ENCODE measurements at regions not wholly inside any gene's neighbourhood (a gene's known extent, or its start where the extent isn't known, plus 50 kb on each side); places are given as distances from the start of the nearest gene placed in this dataset.

DNA sequence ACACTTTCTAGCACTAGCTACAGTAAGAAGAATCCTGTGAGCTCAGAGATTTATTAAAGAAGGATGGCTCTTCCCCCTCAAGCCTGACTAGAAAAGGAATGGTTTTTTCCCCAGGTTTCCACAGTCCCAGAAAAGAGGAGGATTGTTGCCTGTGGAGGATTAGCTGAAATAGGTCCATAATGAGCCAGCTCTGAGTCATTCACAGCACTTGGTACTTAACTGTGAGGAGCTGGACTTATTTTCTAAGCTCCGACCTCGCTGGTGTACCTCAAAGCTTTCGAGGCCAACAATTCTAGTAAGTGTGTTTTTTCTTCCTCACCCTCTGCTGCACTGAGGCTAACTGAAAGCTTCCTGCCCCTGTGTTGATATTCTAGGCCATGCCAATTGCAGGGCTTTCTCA lies 222.5 kb upstream of the IL12B start:
- H2AK5ac ChIP-seq (ENCODE audit: low read length), result no peak overlapping the region
- H2BK120ac ChIP-seq (ENCODE audit: low read depth, low read length), result no peak overlapping the region
- no peak overlapping the region for H3K18ac ChIP-seq (ENCODE audit: low read length)
- H3K27me3 ChIP-seq (ENCODE audit: insufficient read depth, low read length, poor library complexity), result no peaks in the 10 kb centered on the region
- no peak overlapping the region for H3K27ac ChIP-seq (ENCODE audit: low read depth, low read length)
- no peak overlapping the region for H4K5ac ChIP-seq (ENCODE audit: low read length)
- H2BK5ac ChIP-seq (ENCODE audit: low read length), result no peak overlapping the region
- no peak overlapping the region for H3K4me2 ChIP-seq (ENCODE audit: low read length)
- no peak overlapping the region for H3K9ac ChIP-seq (ENCODE audit: low read length)
- DNase-seq, result no peak
- H2BK15ac ChIP-seq (replicated peaks; ENCODE audit: low read depth), result no peak overlapping the region
- no peak overlapping the region for H3K56ac ChIP-seq (ENCODE audit: low read length)
- no peaks in the 10 kb centered on the region for H3K79me1 ChIP-seq (ENCODE audit: low read length)
- H3K4me1 ChIP-seq (ENCODE audit: control insufficient read depth, low read depth, low read length), result no peaks in the 10 kb centered on the region
- WGBS (ENCODE audit: extremely low coverage, insufficient coverage, low lambda C conversion rate), result no CpG with 5 or more reads among the region's 3 CpGs
- no peak overlapping the region for H4K8ac ChIP-seq (ENCODE audit: low read depth, low read length)
- no peak overlapping the region for H3K4me3 ChIP-seq (ENCODE audit: low read length)
- H3K36me3 ChIP-seq (ENCODE audit: control insufficient read depth, insufficient read depth, low read length), result no peaks in the 10 kb centered on the region
- H3K4ac ChIP-seq (ENCODE audit: low read depth, low read length), result no peak overlapping the region
- no peak overlapping the region for H3K23ac ChIP-seq (ENCODE audit: low read length)
- H3K79me2 ChIP-seq (ENCODE audit: control insufficient read depth, insufficient read depth, low read length), result no peaks in the 10 kb centered on the region

DNA sequence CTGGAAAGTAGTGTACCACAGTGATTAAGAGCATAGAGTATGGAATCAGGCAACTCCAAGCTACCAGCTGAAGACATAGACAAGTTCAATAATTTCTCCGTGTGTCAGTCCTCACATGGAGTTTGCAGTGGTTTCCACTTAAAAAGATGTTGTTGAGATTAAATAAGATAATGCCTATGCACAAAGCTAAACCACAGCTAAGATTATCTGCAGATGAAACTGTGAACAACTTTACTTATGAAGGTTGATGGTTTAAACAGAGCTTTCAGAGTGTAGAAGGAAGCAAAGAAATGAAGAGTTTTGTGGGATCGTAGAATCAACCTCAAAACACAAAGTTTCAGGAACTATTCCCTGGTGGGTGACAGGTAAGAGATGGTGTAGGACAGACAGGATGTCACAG lies 223.5 kb upstream of the IL12B start:
- Histone ChIP-seq H3K36me3 (ENCODE audit: control insufficient read depth, insufficient read depth, low read length) (no peaks in the 10 kb centered on the region), H3K4ac (ENCODE audit: low read depth, low read length) (no peak overlapping the region), H2BK120ac (ENCODE audit: low read depth, low read length) (no peak overlapping the region), H2BK15ac (replicated peaks; ENCODE audit: low read depth) (no peak overlapping the region), H2AK5ac (ENCODE audit: low read length) (no peak overlapping the region), H3K4me1 (ENCODE audit: control insufficient read depth, low read depth, low read length) (no peaks in the 10 kb centered on the region), H3K4me3 (ENCODE audit: low read length) (no peak overlapping the region), H3K9ac (ENCODE audit: low read length) (no peak overlapping the region), H3K56ac (ENCODE audit: low read length) (no peak overlapping the region), H3K27ac (ENCODE audit: low read depth, low read length) (no peak overlapping the region), H3K4me2 (ENCODE audit: low read length) (no peak overlapping the region), H3K79me1 (ENCODE audit: low read length) (no peaks in the 10 kb centered on the region), H3K18ac (ENCODE audit: low read length) (no peak overlapping the region), H3K79me2 (ENCODE audit: control insufficient read depth, insufficient read depth, low read length) (no peaks in the 10 kb centered on the region), H2BK5ac (ENCODE audit: low read length) (no peak overlapping the region), H4K8ac (ENCODE audit: low read depth, low read length) (no peak overlapping the region), H3K27me3 (ENCODE audit: insufficient read depth, low read length, poor library complexity) (no peaks in the 10 kb centered on the region), H3K23ac (ENCODE audit: low read length) (no peak overlapping the region), H4K5ac (ENCODE audit: low read length) (no peak overlapping the region)
- no CpG with 5 or more reads among the region's 2 CpGs for WGBS (ENCODE audit: extremely low coverage, insufficient coverage, low lambda C conversion rate)
- DNase-seq, result no peak

DNA sequence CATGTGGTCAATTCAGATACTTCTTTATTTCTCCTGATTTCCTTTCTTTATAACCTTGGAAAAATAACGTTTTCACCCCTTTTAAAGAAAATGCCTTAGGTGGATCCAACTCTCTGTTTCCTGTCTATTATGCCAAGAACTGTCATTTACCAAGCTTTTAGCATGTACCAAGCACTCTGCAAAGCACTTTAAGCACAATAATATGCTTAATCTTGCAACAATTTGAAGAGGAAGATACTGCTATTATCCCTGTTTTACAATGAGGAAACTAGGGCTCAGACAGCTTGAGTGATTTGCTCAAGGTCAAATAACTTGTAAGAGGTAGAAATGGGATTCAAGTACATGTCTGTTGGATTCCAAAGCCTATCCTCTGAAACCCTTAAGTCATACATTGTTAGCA lies 224.8 kb upstream of the IL12B start:
- H3K4ac ChIP-seq (ENCODE audit: low read depth, low read length), result no peak overlapping the region
- H3K4me2 ChIP-seq (ENCODE audit: low read length), result no peak overlapping the region
- no peaks in the 10 kb centered on the region for H3K79me2 ChIP-seq (ENCODE audit: control insufficient read depth, insufficient read depth, low read length)
- H2BK5ac ChIP-seq (ENCODE audit: low read length), result no peak overlapping the region
- no peak overlapping the region for H2AK5ac ChIP-seq (ENCODE audit: low read length)
- no peaks in the 10 kb centered on the region for H3K79me1 ChIP-seq (ENCODE audit: low read length)
- no peak overlapping the region for H4K5ac ChIP-seq (ENCODE audit: low read length)
- no peak overlapping the region for H3K18ac ChIP-seq (ENCODE audit: low read length)
- no peak overlapping the region for H3K4me3 ChIP-seq (ENCODE audit: low read length)
- no peak overlapping the region for H4K8ac ChIP-seq (ENCODE audit: low read depth, low read length)
- H3K27me3 ChIP-seq (ENCODE audit: insufficient read depth, low read length, poor library complexity), result no peaks in the 10 kb centered on the region
- no peak for DNase-seq
- no peaks in the 10 kb centered on the region for H3K4me1 ChIP-seq (ENCODE audit: control insufficient read depth, low read depth, low read length)
- H3K23ac ChIP-seq (ENCODE audit: low read length), result no peak overlapping the region
- no peak overlapping the region for H2BK15ac ChIP-seq (replicated peaks; ENCODE audit: low read depth)
- WGBS (ENCODE audit: extremely low coverage, insufficient coverage, low lambda C conversion rate), result no CpG with 5 or more reads among the region's 1 CpG
- H3K27ac ChIP-seq (ENCODE audit: low read depth, low read length), result no peak overlapping the region
- H3K36me3 ChIP-seq (ENCODE audit: control insufficient read depth, insufficient read depth, low read length), result no peaks in the 10 kb centered on the region
- H3K9ac ChIP-seq (ENCODE audit: low read length), result no peak overlapping the region
- no peak overlapping the region for H2BK120ac ChIP-seq (ENCODE audit: low read depth, low read length)
- no peak overlapping the region for H3K56ac ChIP-seq (ENCODE audit: low read length)

DNA sequence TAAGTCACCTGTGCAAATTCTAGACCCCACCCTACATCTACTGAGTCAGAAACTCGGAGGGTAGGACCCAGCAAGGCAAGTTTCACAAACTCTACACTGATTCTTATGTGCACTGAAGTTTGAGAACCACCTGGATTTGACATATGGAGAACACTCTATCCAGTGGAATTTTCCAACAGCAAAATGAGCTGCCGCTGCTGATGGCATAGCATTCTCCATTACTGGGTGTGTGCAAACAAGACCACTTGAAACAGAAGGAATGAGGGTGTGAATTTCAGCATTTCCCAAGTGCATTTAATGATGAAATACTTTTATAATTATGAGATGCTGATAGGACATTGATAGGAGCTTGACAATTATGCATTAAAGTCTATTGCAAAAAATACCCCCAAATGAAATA lies 229.1 kb upstream of the IL12B start:
- no peak overlapping the region for H3K4me3 ChIP-seq (ENCODE audit: low read length)
- H3K4me2 ChIP-seq (ENCODE audit: low read length), result no peak overlapping the region
- WGBS (ENCODE audit: extremely low coverage, insufficient coverage, low lambda C conversion rate), result no CpG with 5 or more reads among the region's 2 CpGs
- no peak overlapping the region for H3K23ac ChIP-seq (ENCODE audit: low read length)
- H4K8ac ChIP-seq (ENCODE audit: low read depth, low read length), result no peak overlapping the region
- no peak overlapping the region for H3K27ac ChIP-seq (ENCODE audit: low read depth, low read length)
- H4K5ac ChIP-seq (ENCODE audit: low read length), result no peak overlapping the region
- no peak overlapping the region for H2BK120ac ChIP-seq (ENCODE audit: low read depth, low read length)
- no peaks in the 10 kb centered on the region for H3K27me3 ChIP-seq (ENCODE audit: insufficient read depth, low read length, poor library complexity)
- no peaks in the 10 kb centered on the region for H3K79me1 ChIP-seq (ENCODE audit: low read length)
- no peak overlapping the region for H3K18ac ChIP-seq (ENCODE audit: low read length)
- no peaks in the 10 kb centered on the region for H3K79me2 ChIP-seq (ENCODE audit: control insufficient read depth, insufficient read depth, low read length)
- H3K56ac ChIP-seq (ENCODE audit: low read length), result no peak overlapping the region
- no peak for DNase-seq
- no peaks in the 10 kb centered on the region for H3K4me1 ChIP-seq (ENCODE audit: control insufficient read depth, low read depth, low read length)
- no peak overlapping the region for H2BK5ac ChIP-seq (ENCODE audit: low read length)
- no peaks in the 10 kb centered on the region for H3K36me3 ChIP-seq (ENCODE audit: control insufficient read depth, insufficient read depth, low read length)
- no peak overlapping the region for H3K9ac ChIP-seq (ENCODE audit: low read length)
- no peak overlapping the region for H2BK15ac ChIP-seq (replicated peaks; ENCODE audit: low read depth)
- H2AK5ac ChIP-seq (ENCODE audit: low read length), result no peak overlapping the region
- H3K4ac ChIP-seq (ENCODE audit: low read depth, low read length), result no peak overlapping the region

DNA sequence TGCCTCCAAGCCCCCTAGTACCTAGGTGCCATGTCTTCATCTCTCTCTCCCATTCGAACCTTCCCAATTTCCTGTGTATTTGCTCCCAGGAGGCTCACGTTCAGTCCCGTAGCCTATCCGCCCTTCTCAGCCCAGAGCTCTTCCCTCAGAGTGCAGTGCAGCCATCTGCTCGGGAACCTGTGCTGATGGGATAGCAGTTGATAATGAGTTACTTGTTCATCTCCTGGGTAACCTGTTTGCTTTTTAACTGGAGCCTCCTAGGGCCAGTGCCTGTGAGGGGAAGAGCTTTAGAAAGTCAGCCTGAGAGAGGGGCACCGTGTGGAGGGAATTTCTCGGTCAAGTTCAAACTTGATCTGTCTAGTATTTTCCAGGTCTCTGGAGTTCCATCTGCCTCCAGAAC lies 229.8 kb upstream of the IL12B start:
- H3K36me3 ChIP-seq (ENCODE audit: control insufficient read depth, insufficient read depth, low read length), result no peaks in the 10 kb centered on the region
- no peak overlapping the region for H4K5ac ChIP-seq (ENCODE audit: low read length)
- no peak overlapping the region for H3K4ac ChIP-seq (ENCODE audit: low read depth, low read length)
- H3K79me2 ChIP-seq (ENCODE audit: control insufficient read depth, insufficient read depth, low read length), result no peaks in the 10 kb centered on the region
- H3K23ac ChIP-seq (ENCODE audit: low read length), result no peak overlapping the region
- no peak for DNase-seq
- no peaks in the 10 kb centered on the region for H3K79me1 ChIP-seq (ENCODE audit: low read length)
- H3K9ac ChIP-seq (ENCODE audit: low read length), result no peak overlapping the region
- H3K27me3 ChIP-seq (ENCODE audit: insufficient read depth, low read length, poor library complexity), result no peaks in the 10 kb centered on the region
- no peak overlapping the region for H3K18ac ChIP-seq (ENCODE audit: low read length)
- no peak overlapping the region for H3K56ac ChIP-seq (ENCODE audit: low read length)
- no peak overlapping the region for H4K8ac ChIP-seq (ENCODE audit: low read depth, low read length)
- no peak overlapping the region for H2BK5ac ChIP-seq (ENCODE audit: low read length)
- no peak overlapping the region for H2BK15ac ChIP-seq (replicated peaks; ENCODE audit: low read depth)
- no peak overlapping the region for H2AK5ac ChIP-seq (ENCODE audit: low read length)
- H2BK120ac ChIP-seq (ENCODE audit: low read depth, low read length), result no peak overlapping the region
- no peak overlapping the region for H3K4me2 ChIP-seq (ENCODE audit: low read length)
- H3K27ac ChIP-seq (ENCODE audit: low read depth, low read length), result no peak overlapping the region
- H3K4me3 ChIP-seq (ENCODE audit: low read length), result no peak overlapping the region
- H3K4me1 ChIP-seq (ENCODE audit: control insufficient read depth, low read depth, low read length), result no peaks in the 10 kb centered on the region
- no CpG with 5 or more reads among the region's 7 CpGs for WGBS (ENCODE audit: extremely low coverage, insufficient coverage, low lambda C conversion rate)

DNA sequence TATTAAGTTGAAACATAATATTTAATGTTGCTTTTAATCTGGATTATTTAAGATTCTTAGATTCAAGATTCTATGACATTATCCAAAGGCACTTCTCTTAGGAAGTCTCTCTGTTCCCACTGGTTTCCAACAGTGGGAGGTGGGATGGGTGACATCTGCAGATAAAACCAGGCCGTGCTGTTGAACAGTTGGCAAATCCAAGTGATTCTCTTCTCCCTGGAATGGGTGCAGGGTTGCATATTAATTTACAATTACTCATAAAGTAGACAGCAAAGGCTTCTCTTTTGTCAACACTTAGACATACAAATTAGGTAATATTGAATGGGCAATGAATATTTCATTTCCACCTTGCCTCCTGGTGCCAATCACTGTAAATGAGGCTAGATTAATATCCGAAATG lies 233.7 kb upstream of the IL12B start:
- H3K79me1 ChIP-seq (ENCODE audit: low read length), result no peaks in the 10 kb centered on the region
- H3K27ac ChIP-seq (ENCODE audit: low read depth, low read length), result no peak overlapping the region
- no peak overlapping the region for H3K4me3 ChIP-seq (ENCODE audit: low read length)
- H3K9ac ChIP-seq (ENCODE audit: low read length), result no peak overlapping the region
- H2BK15ac ChIP-seq (replicated peaks; ENCODE audit: low read depth), result no peak overlapping the region
- H4K8ac ChIP-seq (ENCODE audit: low read depth, low read length), result no peak overlapping the region
- DNase-seq, result no peak
- no peaks in the 10 kb centered on the region for H3K36me3 ChIP-seq (ENCODE audit: control insufficient read depth, insufficient read depth, low read length)
- no peak overlapping the region for H4K5ac ChIP-seq (ENCODE audit: low read length)
- H3K27me3 ChIP-seq (ENCODE audit: insufficient read depth, low read length, poor library complexity), result no peaks in the 10 kb centered on the region
- H3K23ac ChIP-seq (ENCODE audit: low read length), result no peak overlapping the region
- H3K4me2 ChIP-seq (ENCODE audit: low read length), result no peak overlapping the region
- H2AK5ac ChIP-seq (ENCODE audit: low read length), result no peak overlapping the region
- H2BK5ac ChIP-seq (ENCODE audit: low read length), result no peak overlapping the region
- H2BK120ac ChIP-seq (ENCODE audit: low read depth, low read length), result no peak overlapping the region
- no CpG with 5 or more reads among the region's 2 CpGs for WGBS (ENCODE audit: extremely low coverage, insufficient coverage, low lambda C conversion rate)
- no peaks in the 10 kb centered on the region for H3K4me1 ChIP-seq (ENCODE audit: control insufficient read depth, low read depth, low read length)
- no peak overlapping the region for H3K56ac ChIP-seq (ENCODE audit: low read length)
- no peak overlapping the region for H3K4ac ChIP-seq (ENCODE audit: low read depth, low read length)
- no peaks in the 10 kb centered on the region for H3K79me2 ChIP-seq (ENCODE audit: control insufficient read depth, insufficient read depth, low read length)
- no peak overlapping the region for H3K18ac ChIP-seq (ENCODE audit: low read length)
